Body of pancreas (tissue), 4 donors: ENCODE measurements at regions not wholly inside any gene's neighbourhood (a gene's known extent, or its start where the extent isn't known, plus 50 kb on each side); places are given as distances from the start of the nearest gene placed in this dataset.

Source experiments
- POLR2A ChIP-seq, 3 donors: fragments of 450-650 bp; IDR thresholded peaks; one replicate each; pipeline ENCODE4 v1.6.1; 2016; ENCODE audit warnings: antibody characterized with exemption in 3 of 3, mild to moderate bottlenecking in 2 of 3
- TF ChIP-seq, protein P1 (sequence below), 7 experiments: fragments of 450-650 bp in 4 of 7; fragments of 200-600 bp in 3 of 7; sonication (generic) in 3 of 7; IDR thresholded peaks; one replicate each; pipeline ENCODE4 v1.5.1; 2016 to 2019; ENCODE audit warnings: antibody characterized with exemption in 7 of 7

DNA sequence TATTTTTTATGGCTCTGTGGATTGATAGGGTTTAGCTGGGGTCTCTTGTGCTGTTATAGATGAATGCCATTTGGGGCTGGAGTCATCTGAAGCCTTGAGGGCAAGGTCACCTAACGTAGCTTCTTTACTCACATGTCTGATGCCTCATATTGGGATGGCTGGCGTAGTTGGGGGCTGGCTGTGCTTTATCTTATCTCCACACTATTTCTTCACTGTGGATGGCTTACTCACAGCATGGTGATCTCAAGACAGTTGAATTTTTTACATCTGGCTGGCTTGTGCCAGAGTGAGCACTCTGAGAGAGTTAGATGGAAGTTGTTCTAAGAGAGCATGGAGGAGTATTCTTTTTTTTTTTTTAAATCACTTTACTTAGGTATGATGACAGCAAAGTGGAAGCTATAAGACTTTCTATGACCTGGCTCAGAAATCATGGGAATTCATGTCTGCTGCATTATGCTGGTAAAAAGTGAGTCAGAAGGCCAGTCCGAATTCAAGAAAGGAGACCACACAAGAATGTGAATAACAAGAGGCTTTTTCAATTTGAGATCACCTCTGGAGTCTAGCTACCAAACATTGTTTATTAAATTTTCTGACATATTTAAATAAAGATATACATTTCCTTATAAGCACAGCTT lies 252.4 kb upstream of the TPK1 start:
- TF ChIP-seq, protein P1, sequence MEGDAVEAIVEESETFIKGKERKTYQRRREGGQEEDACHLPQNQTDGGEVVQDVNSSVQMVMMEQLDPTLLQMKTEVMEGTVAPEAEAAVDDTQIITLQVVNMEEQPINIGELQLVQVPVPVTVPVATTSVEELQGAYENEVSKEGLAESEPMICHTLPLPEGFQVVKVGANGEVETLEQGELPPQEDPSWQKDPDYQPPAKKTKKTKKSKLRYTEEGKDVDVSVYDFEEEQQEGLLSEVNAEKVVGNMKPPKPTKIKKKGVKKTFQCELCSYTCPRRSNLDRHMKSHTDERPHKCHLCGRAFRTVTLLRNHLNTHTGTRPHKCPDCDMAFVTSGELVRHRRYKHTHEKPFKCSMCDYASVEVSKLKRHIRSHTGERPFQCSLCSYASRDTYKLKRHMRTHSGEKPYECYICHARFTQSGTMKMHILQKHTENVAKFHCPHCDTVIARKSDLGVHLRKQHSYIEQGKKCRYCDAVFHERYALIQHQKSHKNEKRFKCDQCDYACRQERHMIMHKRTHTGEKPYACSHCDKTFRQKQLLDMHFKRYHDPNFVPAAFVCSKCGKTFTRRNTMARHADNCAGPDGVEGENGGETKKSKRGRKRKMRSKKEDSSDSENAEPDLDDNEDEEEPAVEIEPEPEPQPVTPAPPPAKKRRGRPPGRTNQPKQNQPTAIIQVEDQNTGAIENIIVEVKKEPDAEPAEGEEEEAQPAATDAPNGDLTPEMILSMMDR (IDR thresholded peaks at IDR 0.05): no peak
- no peak for TF ChIP-seq POLR2A (IDR thresholded peaks at IDR 0.05)
